ENCODE measurements at regions not wholly inside any gene's neighbourhood (a gene's known extent, or its start where the extent isn't known, plus 50 kb on each side); places are given as distances from the start of the nearest gene placed in this dataset.

DNA sequence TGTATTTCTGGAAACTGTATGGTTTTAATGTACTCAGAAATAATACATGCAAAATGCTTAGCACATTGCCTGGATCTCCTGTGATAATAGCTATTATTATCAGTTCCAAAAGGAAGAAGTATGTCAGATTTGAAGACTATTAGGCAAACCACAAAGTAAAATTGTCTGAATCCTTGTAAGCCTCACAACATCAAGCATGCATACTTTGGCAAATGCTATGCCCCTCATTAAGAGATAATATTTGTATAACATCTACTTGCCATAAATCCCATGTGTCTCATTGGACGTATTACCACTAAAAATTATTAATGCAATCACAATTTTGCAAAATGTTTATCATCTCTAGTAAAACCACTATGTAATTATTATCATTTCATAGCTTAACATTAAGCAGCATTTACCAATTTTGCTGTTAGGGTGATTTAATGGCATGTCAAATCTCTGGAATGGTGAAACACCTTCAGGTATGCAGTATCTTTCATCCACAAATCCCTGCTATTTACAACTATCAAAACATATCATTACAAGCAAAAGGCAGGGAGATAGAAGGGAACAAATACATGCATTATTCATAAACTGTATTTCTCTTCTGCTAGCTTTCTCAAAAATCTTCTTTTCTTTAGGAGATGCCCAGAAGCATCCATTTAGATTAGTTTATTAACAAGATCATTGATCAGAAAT, 974.6 kb upstream of the RAG2 start:
- DNase-seq (ENCODE audit: low read depth in 2 of 3, low spot score in 2 of 3) = no peak

DNA sequence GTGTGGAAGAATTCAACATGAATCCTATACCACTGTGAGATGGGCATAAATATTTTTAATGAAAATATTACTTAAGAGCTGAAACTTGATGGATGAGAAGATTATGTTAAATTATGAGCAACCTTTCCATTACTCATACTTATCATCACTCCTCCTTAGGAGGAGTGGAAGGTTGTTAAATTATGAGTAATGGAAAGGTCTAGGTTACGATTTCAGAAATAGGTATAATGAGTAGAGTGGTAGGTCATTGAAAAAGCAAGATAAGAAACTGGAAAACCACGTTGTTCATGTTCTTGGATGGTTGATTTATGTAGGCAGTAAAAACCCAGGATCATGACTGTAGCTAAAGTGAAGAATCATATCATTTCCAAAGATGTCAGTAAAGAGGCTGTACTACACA, 973.2 kb upstream of the RAG2 start:
- no peak for DNase-seq (ENCODE audit: low read depth in 2 of 3, low spot score in 2 of 3)

DNA sequence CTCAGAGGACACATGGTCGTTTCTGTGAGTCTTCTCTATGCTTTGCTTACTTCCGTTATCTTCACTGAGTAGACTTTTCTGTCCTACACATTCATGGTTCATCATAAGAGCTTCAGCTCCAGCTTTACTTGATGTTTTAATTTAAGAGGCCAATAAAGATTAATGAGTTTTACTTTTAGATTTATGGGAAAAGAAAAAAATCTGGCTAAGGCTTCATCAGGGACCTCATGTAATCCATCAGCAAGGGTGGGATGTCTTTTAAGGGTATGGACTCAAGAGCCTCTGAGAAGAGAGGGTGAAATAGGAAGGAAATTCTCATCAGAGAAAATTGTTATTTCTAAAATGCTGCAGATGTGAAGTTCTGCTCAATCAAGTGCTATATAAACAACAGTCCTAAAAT, 963.0 kb upstream of the RAG2 start:
- DNase-seq (ENCODE audit: low read depth in 2 of 3, low spot score in 2 of 3) = no peak

DNA sequence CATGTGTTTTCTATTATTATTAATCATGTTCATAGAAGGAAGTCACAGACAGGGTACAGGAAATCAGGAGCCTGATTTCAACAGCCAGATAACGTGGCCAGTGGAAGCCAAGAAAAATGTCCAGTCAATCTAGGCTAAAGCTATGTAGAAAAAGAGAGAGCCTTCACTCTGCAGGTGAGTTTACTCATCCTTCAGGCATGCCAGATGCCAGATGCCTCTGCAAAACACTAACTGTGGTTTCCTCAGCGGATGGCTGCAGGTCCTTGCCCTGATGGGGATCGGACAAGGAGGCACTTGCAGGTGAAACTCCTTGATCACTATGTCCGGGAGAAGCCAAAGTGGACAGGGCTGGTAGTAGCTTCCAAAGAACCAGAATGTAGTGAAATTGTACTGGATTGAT, 962.3 kb upstream of the RAG2 start:
- peak in 1 of 3 donors; percentile 34 for DNase-seq (ENCODE audit: low read depth in 2 of 3, low spot score in 2 of 3)

DNA sequence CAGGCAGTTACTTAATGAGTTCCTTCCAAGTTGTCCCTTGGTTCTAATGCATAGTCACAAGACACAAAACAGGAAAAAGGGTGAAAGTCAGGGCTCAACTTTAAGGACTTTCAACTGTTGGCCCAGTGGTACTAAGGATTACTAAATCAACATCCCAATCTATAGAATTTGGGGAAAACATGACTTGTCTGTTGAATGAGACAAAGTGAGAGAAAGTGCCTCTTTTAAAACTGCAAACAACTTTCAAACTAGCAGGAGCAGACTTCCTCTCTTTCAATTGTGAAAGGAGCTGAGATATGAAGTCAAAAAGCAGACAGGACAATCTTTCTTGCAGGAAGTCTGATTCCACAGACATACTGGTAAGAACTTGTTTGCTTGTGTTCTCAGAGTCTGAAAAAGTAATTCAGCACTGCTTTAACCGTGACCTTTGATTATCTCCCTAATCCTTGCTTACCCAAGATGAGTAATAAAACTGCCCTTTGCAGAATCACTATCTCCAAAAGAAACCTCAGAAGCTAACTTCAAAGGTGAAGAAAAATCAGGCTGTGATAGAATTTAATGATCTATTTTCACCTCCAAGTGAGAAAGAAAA, 960.7 kb upstream of the RAG2 start:
- peak in 1 of 3 donors; percentile 29 for DNase-seq (ENCODE audit: low read depth in 2 of 3, low spot score in 2 of 3)

DNA sequence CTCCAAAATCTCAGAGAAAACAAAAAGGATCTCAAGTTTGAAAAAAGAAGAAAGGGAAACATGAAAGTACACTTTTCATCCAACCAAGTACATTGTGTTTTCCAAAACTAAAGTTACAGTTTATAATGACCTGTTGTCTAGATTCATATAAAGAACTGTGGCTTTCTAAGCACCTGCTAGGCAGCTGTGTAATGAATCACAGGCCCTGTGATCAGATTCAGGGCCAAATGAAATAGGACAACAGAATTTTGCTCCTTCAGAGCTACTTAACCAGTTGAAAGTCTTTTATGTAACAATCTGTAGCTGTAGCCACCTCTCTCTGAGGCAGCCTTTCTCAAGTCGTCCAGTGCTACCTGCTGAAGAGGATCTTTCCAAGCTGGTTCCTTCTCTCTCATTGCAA, 960.0 kb upstream of the RAG2 start:
- no peak for DNase-seq (ENCODE audit: low read depth in 2 of 3, low spot score in 2 of 3)

DNA sequence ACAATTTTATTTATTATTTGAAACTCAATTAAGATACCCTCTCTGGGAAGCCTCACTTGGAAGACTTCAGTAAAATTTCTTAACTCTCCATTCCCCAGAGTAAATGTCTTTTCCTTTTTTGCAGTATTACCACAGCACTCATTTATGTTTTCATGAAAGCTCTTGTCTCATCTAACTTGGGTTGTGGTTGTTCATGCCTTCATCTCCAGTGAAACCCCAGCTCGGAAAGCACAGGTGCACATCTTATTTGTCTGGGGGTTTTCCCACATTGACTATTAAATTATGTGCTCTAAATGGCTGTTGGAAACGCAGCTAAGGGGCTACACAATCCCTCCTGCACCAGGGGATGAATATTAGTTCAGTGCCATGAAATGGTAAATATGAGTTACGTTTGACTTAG, 954.2 kb upstream of the RAG2 start:
- DNase-seq (ENCODE audit: low read depth in 2 of 3, low spot score in 2 of 3) = no peak

DNA sequence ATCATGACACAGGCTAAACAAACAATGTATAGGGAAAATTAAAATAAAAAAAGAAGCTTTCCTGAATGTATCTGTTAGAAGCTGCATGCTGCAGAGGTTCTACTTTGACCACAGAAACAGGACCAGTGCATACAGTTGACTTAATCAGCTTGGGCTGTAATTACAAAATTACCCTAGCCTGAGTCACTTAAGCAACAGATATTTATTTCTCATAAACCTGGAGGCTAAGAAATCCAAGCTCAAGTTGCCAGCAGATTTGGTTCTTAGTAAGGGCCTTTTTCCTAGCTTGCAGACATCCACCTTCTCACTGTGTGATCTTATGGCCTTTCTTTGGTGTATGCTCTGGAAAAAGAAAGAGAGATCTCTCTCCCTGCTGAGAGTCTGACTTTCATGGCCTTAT, 946.5 kb upstream of the RAG2 start:
- no peak for DNase-seq (ENCODE audit: low read depth in 2 of 3, low spot score in 2 of 3)

DNA sequence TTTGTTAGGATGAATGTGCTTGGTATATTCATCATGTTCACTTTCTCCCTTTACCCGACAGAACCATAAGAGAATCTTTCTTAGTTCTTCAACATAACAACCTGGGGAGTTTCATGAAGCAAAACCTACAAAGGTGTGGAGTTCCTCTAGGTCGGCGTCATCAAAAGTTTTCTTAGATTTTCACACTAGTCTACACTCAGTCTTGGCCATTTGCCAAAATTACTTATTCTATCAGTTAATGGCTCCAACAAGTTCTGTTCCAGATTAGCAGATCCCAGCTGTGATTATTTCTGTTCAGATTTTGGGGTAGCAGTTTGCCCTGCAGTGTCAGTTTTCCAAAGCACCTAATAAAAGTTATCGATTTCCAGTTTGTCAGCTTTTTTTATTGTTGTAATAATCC, 935.8 kb upstream of the RAG2 start:
- DNase-seq (ENCODE audit: low read depth in 2 of 3, low spot score in 2 of 3) = no peak

DNA sequence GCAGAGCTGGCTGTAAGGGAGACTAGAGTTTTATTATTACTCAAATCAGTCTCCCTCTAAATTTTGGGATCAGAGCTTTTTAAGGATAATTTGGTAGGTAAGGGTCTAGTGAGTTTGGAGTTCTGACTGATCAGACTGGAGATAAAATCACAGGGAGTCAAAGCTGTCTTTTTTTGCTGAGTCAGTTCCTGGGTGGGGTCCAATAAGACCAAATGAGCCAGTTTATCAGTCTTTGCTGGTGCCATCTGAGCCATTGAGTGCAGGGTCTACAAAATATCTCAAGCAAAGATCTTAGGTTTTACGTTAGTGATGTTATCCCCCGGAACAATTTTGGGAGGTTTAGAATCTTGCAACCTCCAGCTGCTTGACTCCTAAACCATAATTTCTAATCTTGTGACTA, 935.1 kb upstream of the RAG2 start:
- no peak for DNase-seq (ENCODE audit: low read depth in 2 of 3, low spot score in 2 of 3)

DNA sequence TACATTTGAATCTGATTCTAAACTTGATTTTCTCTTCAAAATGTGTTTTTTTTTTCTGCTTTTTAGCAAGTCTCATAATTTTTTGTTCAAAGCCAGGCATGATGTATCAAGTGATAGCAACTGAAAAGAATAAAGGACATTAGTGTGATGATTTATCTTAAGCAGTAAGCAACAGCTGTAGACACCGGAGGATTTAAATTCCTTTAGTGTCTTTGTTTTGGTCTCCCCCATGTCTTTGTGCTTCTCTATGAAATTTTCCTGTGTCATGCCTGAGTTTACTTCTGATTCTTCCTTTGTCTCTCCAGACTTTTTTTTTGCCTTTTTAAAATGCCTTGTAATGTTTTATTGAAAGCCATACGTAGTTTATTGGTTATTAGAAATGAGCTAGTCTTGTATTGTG, 934.2 kb upstream of the RAG2 start:
- DNase-seq (ENCODE audit: low read depth in 2 of 3, low spot score in 2 of 3) = no peak

DNA sequence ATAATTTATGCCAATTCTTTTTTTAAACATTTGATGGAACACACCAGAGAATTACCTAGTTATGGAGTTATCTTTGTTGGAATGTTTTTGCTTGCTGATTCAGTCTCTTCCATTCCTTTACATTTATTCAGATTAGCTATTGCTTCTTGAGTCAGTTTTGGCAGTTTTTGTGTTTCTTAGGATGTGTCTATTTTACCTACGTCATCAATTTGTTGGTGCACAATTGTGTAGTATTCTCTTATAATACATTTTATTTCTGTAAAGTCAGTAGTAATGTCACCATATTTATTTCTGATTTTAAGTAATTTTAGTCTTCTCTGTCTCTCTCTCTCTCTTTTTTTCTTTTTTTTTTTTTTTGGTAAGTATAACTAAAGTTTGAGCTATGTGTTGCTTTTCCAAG, 929.5 kb upstream of the RAG2 start:
- DNase-seq (ENCODE audit: low read depth in 2 of 3, low spot score in 2 of 3) = no peak

DNA sequence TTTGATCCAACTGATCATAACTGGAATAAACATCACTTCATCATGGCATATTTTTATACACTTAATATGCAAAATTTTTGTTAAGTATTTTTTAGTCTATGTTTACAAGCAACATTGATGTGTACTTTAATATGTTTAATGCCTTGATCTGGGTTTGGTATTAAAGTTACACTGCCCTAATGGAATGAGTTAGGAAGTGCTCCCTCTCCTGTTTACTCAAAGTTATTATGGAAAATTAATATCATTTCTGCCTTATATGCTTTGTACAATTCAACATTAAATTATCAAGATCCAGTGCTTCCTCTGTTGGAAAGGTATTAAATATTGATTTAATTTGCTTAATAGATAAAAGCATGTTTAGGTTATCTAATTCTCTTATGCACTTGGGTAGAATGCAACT, 927.3 kb upstream of the RAG2 start:
- no peak for DNase-seq (ENCODE audit: low read depth in 2 of 3, low spot score in 2 of 3)

DNA sequence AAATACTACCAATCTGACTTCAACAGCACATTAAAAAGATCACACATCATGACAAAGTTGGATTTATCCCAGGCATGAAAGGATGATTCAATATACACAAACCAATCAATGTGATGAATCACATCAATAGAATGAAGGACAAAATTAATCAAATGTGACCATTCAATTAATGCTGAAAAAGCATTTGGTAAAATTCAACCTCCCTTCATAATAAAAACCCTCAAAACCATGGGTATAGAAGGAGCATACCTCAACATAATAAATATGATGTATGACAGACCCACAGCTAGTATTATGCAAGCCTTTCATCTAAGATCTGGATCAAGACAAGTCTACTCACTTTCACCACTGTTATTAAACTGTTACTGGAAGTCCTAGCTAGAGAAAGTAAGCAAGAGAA, 921.7 kb upstream of the RAG2 start:
- no peak for DNase-seq (ENCODE audit: low read depth in 2 of 3, low spot score in 2 of 3)

DNA sequence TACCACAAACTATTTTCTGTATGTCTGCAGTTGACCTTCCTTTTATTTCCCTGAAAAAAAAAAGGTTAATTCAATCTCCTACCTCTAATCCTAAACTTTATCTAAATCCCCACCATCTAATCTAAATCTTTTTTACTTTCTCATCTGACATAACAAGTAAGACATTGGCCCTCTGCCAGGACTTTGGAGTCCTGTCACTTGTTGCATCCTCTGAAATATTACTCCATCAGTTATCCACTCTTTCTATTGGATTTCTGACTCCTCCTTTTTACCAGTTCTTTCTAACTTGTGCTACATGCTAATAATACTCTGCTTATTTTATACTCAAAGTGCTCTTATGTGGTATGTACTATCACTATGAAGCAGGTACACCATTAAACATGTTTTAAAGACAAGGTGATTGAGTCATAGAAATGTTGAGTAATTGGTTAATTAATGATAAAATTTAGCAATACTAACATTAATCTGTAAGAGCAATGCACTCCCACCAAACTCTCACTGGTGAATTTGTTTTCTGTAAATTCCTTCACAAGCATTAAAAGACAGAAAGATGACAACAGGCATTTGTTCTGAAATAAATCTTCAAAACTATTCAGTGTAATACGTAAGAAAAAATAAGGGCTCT, 914.2 kb upstream of the RAG2 start:
- no peak for DNase-seq (ENCODE audit: low read depth in 2 of 3, low spot score in 2 of 3)

DNA sequence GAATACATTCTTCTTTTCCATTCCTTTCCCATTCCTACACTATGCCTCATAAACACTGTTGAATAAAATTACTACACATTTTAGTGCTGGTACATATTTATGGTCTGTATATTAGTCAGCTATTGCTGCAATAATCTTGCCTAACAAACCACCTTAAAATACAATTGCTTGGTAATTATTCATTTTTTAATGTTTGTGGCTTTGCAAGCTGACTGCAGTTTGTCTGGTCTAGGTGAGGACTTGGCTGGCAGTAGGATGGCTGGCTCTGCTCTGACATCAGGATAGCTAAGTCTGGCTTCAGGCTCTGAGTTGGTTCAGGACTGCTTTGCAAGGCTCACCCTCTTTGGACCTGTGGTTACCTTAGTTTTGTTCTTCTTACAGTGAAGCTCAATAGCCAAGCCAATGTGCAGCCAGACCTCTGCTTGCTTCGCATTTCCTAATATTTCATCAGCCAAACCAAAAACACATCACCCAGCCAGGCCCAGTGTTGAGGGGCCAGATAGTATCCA, 913.4 kb upstream of the RAG2 start:
- no peak for DNase-seq (ENCODE audit: low read depth in 2 of 3, low spot score in 2 of 3)

DNA sequence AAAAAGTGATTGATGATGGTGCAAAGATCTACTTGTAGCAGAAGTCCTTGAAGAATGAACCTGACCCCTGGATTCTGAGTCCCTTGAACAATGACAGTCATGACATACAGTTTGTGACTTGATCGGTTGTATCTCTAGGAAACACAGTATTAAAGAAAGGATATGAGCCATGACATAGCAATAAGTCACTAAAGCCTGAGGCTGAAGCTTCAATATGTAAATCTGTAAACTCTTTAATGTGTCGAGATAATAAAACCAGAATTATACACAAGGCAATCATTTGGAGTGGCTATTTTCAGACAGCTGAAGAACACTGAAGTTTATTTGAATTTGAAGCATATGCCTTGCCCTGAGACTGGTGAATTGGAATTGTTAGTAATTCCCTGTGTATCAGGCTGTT, 911.5 kb upstream of the RAG2 start:
- no peak for DNase-seq (ENCODE audit: low read depth in 2 of 3, low spot score in 2 of 3)

DNA sequence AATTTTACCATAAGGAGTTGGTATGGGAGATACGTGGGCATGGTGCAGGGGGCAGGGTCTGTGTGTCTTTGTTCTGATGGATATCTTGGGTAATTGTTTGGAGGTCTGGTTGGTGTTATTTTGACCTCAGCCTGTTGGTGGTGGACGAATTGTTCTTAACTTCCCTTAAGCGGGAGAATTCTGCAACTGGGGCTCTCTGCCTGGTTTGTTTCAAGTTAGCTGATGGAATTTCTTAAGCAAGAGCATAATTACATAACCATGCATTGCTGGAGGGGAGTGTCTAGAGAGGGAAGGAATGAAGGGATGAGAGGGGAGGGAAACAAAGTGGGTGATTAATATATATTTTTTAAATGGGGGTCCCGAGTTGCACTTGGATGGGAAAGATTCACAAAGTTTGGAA, 908.5 kb upstream of the RAG2 start:
- no peak for DNase-seq (ENCODE audit: low read depth in 2 of 3, low spot score in 2 of 3)

DNA sequence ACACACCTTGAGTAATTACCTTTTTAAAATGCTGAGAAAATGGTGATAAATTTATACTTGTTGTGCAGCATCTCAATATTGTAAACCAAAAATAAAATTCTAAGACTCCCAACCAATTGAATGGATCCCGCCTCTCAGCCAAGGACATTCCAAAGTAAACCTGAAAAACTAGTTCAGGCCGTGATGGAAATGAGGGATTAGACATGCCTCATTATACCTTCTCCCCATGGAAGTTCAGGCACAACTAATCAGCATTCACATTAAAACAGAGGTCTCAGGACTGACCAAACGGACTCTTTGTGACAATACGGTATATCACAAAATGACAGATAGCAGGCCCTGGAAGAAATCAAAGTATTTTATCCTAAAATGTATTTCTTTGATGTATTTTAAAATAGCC, 907.4 kb upstream of the RAG2 start:
- no peak for DNase-seq (ENCODE audit: low read depth in 2 of 3, low spot score in 2 of 3)

DNA sequence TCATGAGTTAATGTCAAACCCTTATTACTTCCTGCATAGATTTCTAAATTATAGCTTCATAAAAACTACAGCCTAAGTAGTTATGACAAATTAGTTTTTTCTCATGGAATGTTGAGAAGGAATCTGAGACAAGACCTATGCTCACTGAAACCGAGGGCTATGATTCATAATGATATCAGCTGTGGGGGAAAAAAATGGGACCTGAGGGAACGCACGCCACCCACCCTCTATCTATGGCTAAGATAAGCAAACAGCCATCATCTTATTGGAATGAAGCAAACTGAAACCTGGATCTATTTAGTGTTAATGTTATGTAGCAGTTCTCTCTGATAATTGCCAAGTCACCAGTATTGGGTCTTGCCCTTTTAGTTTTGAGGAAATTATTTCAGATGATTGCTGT, 906.9 kb upstream of the RAG2 start:
- DNase-seq (ENCODE audit: low read depth in 2 of 3, low spot score in 2 of 3) = no peak

DNA sequence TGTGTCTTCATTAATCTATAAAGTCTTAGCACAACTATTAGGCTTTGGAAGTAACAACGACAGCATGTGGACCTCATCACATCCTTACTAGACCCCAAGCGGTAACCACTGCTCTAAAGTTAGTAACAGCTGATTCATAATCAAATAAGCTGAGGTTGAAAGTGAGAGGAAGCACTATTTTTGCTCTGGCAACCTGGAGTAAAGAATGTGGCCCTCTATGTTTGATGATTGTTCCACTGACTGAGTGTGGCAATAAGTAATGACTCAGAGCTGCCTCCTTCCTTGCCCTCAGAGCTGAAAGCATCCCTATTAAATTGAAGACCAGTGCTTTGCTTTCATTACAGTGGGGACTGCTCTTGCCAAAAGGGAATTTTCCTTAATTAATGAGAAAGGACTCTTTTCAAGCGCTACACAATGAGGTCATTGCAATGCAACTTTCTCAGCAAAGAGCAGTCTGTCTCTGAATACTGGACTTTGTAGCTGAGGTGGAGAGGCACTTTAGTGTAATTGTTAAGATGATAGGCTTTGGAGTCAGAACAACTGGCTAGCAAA, 906.1 kb upstream of the RAG2 start:
- DNase-seq (ENCODE audit: low read depth in 2 of 3, low spot score in 2 of 3) = peak in 2 of 3 donors; percentile 14 to 42

DNA sequence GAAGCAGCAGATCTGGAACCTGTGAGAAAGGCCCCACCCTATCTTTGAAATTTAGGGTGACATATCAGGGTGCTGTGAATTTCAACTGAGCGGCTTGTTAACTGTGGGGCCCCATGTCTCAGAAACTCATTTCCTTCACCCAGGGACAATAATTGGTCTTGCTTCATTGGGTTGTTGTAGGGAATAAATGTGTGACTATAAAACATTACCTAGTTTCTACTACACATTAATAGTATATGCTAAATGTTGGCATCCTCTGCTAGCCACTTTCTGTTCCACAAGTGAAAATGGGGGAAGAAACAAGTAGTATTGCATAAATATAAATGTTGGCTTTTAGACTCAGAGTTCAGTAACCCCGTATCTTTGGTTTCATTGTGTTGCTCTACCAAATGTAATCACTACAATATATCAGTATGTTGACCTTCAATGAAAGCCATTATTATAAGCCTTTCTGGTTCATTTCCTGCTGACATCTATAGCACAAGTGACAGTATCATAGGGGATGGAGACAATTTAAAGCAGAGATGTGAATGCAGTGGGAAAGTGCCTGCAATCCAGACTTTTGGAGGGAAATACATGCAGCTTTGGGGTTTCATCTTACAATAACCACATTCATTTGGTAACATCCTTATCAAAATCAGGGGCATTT, 905.5 kb upstream of the RAG2 start:
- no peak for DNase-seq (ENCODE audit: low read depth in 2 of 3, low spot score in 2 of 3)

Data from hematopoietic multipotent progenitor cell (in vitro differentiated cells).